GM18517 (cell line): ENCODE measurements at regions not wholly inside any gene's neighbourhood (a gene's known extent, or its start where the extent isn't known, plus 50 kb on each side); places are given as distances from the start of the nearest gene placed in this dataset.
A peak's percentile ranks its signal among the peaks of the same experiment; 100 is the strongest.
"Not testable (repeated sequence)": the region's sequence is repeated elsewhere in the genome, so short reads cannot be mapped to it uniquely, and the experiment has no call there.

Experiments
- ATAC-seq: cut with Tn5 transposase; IDR thresholded peaks from one replicate; pipeline ENCODE4 v1.9.1; 2021; ENCODE audit warnings: mild to moderate bottlenecking, moderate library complexity; ENCODE audit not compliant: unreplicated experiment

DNA sequence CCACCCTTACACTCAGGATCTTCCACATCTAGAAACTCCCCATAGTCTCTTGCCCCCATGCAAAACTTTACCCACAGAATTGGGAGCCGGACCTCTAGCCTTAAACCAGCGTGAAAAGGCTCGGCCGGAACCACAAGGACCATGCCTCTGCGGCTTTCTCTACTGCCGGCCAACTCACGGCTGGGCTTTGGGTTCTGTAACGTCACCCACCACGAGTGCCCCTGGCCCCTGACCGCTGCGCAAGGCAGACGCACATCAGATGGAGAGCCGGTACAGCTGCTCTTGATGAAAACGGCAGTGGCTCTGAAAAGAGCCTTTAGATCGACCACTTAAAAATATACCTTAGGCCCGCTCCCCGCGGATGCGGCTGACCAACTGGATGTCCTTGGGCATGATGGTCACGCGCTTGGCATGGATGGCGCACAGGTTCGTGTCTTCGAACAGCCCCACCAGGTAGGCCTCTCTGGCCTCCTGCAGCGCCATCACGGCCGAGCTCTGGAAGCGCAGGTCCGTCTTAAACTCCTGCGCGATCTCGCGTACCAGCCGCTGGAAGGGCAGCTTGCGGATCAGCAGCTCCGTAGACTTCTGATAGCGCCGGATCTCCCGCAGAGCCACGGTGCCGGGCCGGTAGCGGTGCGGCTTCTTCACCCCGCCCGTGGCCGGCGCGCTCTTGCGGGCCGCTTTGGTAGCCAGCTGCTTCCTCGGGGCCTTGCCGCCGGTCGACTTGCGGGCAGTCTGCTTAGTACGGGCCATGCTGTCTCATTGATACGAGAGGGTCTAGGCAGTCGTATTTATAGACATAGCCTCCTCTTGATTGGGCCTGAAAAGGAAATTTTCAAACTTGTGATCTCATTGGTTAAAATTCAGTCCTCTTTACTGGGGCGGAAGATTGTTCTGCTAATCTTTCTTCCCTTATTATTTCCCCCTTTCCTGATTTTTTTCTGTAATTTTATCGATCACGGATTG, 66.3 kb downstream of the FAM72C start:
- not testable (repeated sequence) for ATAC-seq

- ATAC-seq, result not testable (repeated sequence)
Observed at GRCh38 chr1:143904622-143904979, 67.2 kb downstream of the FAM72C start.

DNA sequence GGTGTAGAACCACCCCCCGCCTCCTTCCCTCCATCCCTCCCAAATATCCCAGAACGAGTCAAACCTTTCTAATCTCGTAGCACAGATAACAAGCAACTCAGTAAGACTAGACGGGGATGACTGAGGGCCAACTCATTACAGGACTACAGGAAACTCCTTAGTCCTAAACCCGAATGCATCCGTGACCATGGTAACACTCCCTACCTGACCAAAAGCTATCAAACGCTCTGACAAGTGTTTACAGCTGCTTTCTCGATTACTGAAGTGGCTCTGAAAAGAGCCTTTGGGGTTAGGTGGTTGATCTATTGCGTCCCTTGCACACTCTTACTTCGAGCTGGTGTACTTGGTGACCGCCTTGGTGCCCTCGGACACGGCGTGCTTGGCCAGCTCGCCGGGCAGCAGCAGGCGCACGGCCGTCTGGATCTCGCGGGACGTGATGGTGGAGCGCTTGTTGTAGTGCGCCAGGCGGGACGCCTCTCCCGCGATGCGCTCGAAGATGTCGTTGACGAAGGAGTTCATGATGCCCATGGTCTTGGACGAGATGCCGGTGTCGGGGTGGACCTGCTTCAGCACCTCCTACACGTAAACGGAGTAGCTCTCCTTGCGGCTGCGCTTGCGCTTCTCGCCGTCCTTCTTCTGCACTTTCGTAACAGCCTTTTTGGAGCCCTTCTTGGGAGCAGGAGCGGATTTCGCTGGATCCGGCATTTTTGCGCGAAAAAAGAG, 67.7 kb downstream of the FAM72C start:
- not testable (repeated sequence) for ATAC-seq

DNA sequence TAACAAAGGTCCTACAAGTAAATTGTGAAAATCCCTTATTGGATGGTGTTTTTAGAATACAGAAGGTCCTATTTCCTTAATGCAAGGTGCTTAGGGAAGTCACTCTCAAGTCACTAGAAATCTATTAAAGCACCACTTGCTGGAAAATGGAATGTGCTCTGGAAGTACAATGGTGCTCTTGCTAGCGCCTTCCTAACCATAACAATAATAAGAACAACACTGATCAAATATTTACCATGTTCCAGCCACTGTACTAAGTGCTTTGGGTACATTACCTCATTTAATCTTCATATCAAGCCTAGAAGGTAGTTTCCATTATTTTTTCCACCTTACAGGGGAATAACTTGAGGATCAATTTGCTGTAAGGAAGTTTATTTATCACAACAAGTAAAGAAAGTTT, 75.4 kb downstream of the FAM72C start:
- ATAC-seq, result not testable (repeated sequence)

DNA sequence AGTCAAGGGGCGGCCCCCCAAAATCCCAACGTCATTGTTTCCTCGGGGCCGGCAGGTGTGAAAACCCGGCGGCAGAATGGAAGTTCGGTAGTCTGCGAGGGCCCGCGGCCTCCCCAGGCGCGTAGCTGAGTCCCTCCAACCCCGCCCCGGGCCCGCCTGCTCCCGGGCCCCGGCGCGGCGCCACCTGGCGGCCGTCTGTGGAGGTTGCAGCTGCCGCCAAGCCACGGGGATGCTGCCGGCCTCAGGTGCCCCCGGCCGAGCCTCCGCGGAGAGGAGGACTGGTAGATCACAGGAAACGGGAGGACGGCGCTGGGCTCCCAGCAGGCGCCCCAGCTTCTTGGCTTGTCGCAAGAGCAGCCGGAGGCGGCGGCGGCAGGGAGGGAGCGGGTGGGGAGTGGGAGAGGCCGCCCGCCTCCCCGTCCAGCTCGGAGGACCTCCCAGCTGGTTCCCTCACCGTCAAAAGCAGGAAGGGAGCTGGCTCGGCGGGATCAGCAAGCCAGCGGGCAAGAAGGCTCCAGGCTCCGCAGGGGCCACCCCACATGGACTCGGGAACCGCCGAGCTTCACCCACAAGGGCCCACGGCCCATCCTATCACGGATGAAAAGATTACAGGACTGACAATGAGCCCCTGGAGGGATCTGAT, 86.7 kb downstream of the FAM72C start:
- ATAC-seq, result peak; percentile 77

DNA sequence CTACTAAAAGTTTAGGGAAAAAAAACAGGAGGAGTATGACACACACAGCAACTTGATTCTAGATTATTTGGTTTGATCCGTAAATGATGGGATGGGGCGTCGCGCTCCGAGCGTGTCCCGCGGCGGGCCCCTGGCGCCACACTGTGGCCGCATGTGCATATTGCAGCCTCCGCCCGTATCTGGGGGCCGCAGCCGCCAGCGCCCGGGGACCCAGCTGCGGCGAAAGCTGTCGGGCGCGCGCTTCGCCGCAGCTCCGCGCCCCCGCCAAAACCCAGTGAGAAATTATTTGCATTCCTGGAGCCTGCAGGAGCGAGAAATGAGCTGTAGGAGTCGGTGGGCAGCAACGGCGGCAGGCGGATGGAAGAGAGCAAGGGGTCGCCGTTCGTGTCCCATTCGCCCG, 87.3 kb downstream of the FAM72C start:
- peak; percentile 66 for ATAC-seq

- ATAC-seq, result not testable (repeated sequence)
Observed at GRCh38 chr1:143879757-143880536, 91.8 kb downstream of the FAM72C start.

DNA sequence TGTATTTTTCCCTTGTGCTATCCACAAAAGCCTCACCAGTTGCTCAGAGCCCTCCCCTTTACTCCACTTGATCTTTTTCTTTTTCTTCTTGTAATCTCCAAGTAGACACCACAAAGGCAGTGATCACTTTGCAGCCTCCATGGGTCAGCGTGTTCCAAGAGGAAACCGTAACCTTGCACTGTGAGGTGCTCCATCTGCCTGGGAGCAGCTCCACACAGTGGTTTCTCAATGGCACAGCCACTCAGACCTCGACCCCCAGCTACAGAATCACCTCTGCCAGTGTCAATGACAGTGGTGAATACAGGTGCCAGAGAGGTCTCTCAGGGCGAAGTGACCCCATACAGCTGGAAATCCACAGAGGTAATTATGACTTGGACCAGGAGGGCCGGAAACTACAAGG, 95.8 kb downstream of the FAM72C start:
- not testable (repeated sequence) for ATAC-seq

DNA sequence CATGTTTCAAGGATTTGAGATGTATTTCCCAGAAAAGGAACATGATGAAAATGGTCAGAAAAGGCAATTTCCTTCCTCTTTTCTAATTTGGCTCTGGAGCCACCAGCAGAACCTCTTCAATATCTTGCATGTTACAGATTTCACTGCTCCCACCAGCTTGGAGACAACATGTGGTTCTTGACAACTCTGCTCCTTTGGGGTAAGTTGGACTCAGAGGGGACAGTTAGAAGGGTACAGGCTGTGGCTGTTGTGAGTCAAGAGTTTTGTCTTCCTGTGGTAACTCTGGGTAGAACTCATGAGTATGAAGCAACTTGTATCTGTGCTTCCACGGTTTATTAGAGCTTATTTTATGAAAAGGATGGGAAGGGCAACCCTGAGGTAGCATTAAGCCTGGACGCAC, 97.2 kb downstream of the FAM72C start:
- not testable (repeated sequence) for ATAC-seq

- not testable (repeated sequence) for ATAC-seq
Observed at GRCh38 chr1:143873650-143874049, 98.1 kb downstream of the FAM72C start.

GRCh38 chr1:143870388-143870787, 101.4 kb downstream of the FAM72C start:
- not testable (repeated sequence) for ATAC-seq

GRCh38 chr1:143867590-143868220, 104.1 kb downstream of the FAM72C start:
- not testable (repeated sequence) for ATAC-seq

GRCh38 chr1:143863901-143864520, 107.8 kb downstream of the FAM72C start:
- ATAC-seq, result not testable (repeated sequence)

DNA sequence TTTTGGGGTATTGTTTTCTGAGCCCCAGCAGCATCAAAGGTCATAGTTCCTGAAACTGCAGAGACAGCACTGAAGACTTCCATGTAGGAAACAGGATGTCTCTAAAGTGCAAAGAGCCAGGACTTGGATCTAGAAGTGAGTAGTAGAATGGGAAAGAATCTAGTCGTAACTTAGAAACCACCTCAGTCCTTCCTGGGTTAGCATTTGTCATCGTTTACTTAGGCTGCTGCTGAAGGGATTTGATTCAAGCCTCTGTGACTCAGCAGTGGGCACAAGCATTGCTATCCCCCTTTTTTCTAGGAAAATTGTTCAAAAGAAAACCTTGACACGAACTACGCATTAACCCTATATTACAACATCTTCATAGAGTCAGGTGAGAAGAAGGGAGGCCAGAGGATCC, 109.1 kb downstream of the FAM72C start:
- not testable (repeated sequence) for ATAC-seq

DNA sequence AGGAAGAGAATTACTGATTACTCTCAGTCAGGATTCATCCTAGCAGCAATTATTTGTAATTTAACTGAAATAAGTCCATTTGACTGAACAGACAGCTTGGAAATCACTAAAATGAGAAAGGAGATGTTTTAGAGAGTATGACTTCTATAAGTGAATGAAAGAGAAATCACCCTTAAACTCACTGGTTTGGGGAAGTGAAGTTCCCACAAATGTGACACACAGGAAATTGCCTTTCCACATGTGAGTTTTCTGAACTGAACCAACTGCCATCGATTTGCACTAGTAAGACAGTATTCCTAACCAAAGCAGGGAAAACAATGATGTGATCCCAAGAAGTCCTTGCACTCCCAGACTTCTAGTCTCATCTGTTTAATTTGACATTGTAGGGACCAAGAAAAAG, 110.5 kb downstream of the FAM72C start:
- not testable (repeated sequence) for ATAC-seq

DNA sequence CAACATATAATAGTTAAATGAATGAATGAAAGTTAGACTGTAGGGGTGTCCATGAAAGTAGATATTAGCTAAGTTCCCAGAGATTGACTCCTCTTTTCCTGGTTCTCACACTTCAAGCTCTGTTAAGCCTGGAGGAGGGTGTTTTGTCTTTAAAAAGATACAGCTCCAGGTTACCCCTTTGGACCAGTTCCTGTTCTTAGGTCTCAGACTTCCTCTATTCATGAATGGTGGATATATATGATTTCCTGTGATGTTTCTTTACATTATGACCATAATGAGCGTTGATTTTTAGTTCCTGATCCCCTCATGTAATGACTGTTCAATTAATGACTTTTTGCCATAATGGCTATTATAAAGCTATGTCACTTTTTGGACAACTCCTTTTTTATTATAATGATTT, 115.9 kb downstream of the FAM72C start:
- not testable (repeated sequence) for ATAC-seq

GRCh38 chr1:143854069-143854468, 117.7 kb downstream of the FAM72C start:
- not testable (repeated sequence) for ATAC-seq

DNA sequence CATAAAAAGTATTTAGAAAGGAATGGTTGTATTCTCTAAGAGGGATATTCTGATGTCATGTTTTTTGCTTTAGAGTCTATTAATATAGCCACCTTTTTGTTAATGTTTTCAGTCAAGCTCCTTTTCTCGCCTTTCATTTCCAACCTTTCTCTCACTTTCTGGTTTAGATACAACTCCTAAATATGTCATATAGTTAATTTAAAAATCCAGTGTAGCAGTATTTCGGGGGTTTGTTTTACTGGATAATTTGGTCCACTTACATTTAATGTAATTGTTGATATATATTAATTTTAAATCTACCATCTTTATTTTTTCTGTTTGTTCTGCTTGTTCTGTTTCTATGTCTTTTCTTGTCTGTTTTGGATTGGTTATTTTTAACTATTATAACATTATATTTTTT, 121.1 kb downstream of the FAM72C start:
- ATAC-seq, result not testable (repeated sequence)

GRCh38 chr1:143848859-143849258, 122.9 kb downstream of the FAM72C start:
- ATAC-seq, result not testable (repeated sequence)

DNA sequence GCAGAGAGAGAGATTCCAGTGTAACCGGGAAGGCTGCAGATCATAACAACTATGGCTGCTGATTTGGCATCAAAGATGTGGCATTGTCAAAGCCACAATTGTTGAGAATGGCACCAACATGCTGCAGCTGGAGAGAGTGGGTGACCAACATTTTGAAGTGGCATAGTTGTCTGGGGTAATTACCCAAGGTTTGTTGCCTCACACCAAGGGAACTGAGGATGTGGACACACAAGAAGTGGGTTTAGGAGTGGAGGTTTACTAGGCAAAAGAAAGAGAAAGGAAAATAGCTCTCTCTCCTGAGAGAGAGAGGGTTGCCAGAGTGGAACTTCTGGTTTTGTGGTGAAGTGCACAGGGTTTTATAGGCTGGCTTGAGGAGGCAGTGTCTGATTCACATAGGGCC, 126.6 kb downstream of the FAM72C start:
- not testable (repeated sequence) for ATAC-seq
